Uterus (tissue), 2 donors: ENCODE measurements at regions not wholly inside any gene's neighbourhood (a gene's known extent, or its start where the extent isn't known, plus 50 kb on each side); places are given as distances from the start of the nearest gene placed in this dataset.

Experiments used
- CTCF ChIP-seq, 4 experiments: fragments of 200-600 bp in 2 of 4; fragments of 450-650 bp in 2 of 4; sonication (generic) in 2 of 4; IDR thresholded peaks; one replicate each; pipeline ENCODE4 v1.5.1; 2016 to 2019; ENCODE audit warnings: antibody characterized with exemption in 4 of 4, mild to moderate bottlenecking in 2 of 4, moderate library complexity in 1 of 4
- POLR2A ChIP-seq, 2 donors: fragments of 450-650 bp; IDR thresholded peaks; one replicate each; pipeline ENCODE4 v1.6.1; 2016; ENCODE audit warnings: antibody characterized with exemption in 2 of 2, mild to moderate bottlenecking in 1 of 2, moderate library complexity in 1 of 2

- TF ChIP-seq CTCF (IDR thresholded peaks at IDR 0.05) (no peak), POLR2A (IDR thresholded peaks at IDR 0.05) (no peak)
Measured at GRCh38 chr1:238944028-238944427, 442.3 kb upstream of the CHRM3 start.
